Fibroblast of pulmonary artery (primary cell): ENCODE measurements at regions not wholly inside any gene's neighbourhood (a gene's known extent, or its start where the extent isn't known, plus 50 kb on each side); places are given as distances from the start of the nearest gene placed in this dataset.

Experiments used
- DNase-seq: peaks from one replicate; pipeline ENCODE4 v3.0.0-alpha.2; 2010; ENCODE audit warnings: low read depth
- H3K4me3 ChIP-seq: replicated peaks from 2 replicates; pipeline ENCODE4 v1.5.1; 2011; ENCODE audit warnings: low read depth, mild to moderate bottlenecking, control low read depth, low read length, moderate library complexity
- TF ChIP-seq, protein P1 (sequence below): IDR thresholded peaks from 2 replicates; pipeline ENCODE4 v1.5.1; 2011; ENCODE audit warnings: mild to moderate bottlenecking, control low read depth, low read length, inconsistent platforms; ENCODE audit errors: missing control alignments

DNA sequence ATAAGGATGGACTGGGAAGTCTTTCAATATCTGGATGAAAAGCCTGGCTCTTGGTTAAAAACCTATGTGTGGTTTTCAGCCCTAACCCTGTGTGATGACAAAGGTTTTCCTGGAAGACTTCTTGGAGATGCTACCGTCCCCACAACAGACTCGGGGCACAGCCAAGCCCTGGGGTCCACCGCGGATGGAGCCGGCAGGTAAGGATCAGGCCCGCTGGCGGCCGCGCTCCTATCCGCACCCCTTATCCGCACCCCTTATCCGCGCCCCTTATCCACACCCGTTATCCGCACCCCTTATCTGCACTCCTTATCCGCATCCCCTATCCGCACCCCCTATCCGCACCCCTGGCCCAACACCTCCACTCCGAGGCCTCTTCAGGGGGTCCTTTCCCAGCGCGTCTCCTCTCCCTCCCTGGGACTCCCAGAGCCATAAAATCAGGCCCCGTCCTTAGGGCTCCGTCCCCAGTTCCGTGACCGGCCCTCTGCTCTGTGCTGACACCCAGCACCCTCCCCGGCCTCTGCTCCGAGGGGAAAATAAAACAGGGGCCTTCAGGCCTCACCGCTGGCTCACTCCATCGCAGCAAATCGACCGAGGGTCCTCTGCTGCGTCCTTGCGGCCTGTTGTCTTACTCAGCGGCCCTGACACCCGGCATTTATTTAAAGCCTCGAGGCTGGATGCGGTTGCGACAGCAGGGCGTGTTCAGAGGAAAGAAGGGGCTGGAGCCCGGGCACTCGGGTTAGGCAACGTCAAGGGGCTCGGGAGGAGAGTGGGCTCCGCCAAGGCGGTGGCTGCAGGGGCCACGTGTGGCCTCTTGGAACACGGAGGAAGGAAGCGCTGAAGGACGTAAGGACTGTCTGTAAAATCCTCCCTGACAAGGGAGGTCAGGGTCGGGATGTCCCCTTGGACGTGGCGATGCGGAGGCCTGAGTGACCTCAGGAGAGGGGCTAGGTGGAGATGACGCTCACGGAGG is 215.1 kb upstream of the ADARB2 start:
- no peak overlapping the region for H3K4me3 ChIP-seq
- DNase-seq: no peak
- TF ChIP-seq, protein P1, sequence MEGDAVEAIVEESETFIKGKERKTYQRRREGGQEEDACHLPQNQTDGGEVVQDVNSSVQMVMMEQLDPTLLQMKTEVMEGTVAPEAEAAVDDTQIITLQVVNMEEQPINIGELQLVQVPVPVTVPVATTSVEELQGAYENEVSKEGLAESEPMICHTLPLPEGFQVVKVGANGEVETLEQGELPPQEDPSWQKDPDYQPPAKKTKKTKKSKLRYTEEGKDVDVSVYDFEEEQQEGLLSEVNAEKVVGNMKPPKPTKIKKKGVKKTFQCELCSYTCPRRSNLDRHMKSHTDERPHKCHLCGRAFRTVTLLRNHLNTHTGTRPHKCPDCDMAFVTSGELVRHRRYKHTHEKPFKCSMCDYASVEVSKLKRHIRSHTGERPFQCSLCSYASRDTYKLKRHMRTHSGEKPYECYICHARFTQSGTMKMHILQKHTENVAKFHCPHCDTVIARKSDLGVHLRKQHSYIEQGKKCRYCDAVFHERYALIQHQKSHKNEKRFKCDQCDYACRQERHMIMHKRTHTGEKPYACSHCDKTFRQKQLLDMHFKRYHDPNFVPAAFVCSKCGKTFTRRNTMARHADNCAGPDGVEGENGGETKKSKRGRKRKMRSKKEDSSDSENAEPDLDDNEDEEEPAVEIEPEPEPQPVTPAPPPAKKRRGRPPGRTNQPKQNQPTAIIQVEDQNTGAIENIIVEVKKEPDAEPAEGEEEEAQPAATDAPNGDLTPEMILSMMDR: no peak

GRCh38 chr10:1950803-1951495 is 213.6 kb upstream of the ADARB2 start:
- DNase-seq: no peak
- TF ChIP-seq, protein P1: no peak
- H3K4me3 ChIP-seq: no peak overlapping the region

GRCh38 chr10:1947464-1948003 is 210.2 kb upstream of the ADARB2 start:
- H3K4me3 ChIP-seq: no peak overlapping the region
- no peak for DNase-seq
- TF ChIP-seq, protein P1: no peak

- TF ChIP-seq, protein P1: no peak
- H3K4me3 ChIP-seq: no peak overlapping the region
These were observed 207.2 kb upstream of the ADARB2 start for GRCh38 chr10:1944487-1944886.

GRCh38 chr10:1942478-1942877 is 205.2 kb upstream of the ADARB2 start:
- DNase-seq: no peak
- TF ChIP-seq, protein P1: no peak

More at GRCh38 chr10:1944487-1944886, 207.2 kb upstream of the ADARB2 start:
- no peak for DNase-seq

GRCh38 chr10:1939016-1939415 is 201.7 kb upstream of the ADARB2 start:
- H3K4me3 ChIP-seq: no peak overlapping the region
- TF ChIP-seq, protein P1: no peak

More at GRCh38 chr10:1942478-1942877, 205.2 kb upstream of the ADARB2 start:
- no peak overlapping the region for H3K4me3 ChIP-seq

More at GRCh38 chr10:1939016-1939415, 201.7 kb upstream of the ADARB2 start:
- DNase-seq: no peak
